ENCODE measurements at regions not wholly inside any gene's neighbourhood (a gene's known extent, or its start where the extent isn't known, plus 50 kb on each side); places are given as distances from the start of the nearest gene placed in this dataset.

- BruUV-seq (replicated peaks): no TSS peak
- TF ChIP-seq POLR2AphosphoS5 (IDR thresholded peaks at IDR 0.05; ENCODE audit: insufficient read depth, low read depth, low read length): no peak
- TF ChIP-seq, protein P1, sequence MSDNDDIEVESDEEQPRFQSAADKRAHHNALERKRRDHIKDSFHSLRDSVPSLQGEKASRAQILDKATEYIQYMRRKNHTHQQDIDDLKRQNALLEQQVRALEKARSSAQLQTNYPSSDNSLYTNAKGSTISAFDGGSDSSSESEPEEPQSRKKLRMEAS (IDR thresholded peaks at IDR 0.05; ENCODE audit: insufficient read depth, insufficient read length): no peak
- TF ChIP-seq GATA2 (IDR thresholded peaks at IDR 0.05; ENCODE audit: insufficient read depth, insufficient read length, low read depth, low read length): no peak
- TF ChIP-seq, protein P2, sequence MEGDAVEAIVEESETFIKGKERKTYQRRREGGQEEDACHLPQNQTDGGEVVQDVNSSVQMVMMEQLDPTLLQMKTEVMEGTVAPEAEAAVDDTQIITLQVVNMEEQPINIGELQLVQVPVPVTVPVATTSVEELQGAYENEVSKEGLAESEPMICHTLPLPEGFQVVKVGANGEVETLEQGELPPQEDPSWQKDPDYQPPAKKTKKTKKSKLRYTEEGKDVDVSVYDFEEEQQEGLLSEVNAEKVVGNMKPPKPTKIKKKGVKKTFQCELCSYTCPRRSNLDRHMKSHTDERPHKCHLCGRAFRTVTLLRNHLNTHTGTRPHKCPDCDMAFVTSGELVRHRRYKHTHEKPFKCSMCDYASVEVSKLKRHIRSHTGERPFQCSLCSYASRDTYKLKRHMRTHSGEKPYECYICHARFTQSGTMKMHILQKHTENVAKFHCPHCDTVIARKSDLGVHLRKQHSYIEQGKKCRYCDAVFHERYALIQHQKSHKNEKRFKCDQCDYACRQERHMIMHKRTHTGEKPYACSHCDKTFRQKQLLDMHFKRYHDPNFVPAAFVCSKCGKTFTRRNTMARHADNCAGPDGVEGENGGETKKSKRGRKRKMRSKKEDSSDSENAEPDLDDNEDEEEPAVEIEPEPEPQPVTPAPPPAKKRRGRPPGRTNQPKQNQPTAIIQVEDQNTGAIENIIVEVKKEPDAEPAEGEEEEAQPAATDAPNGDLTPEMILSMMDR (IDR thresholded peaks at IDR 0.05; ENCODE audit: extremely low read depth in 1 of 2, insufficient read depth in 1 of 2, low read depth in 1 of 2, low read length in 2 of 2): no peak
- no peak for TF ChIP-seq JUN (IDR thresholded peaks at IDR 0.05; ENCODE audit: borderline replicate concordance, insufficient read depth, insufficient read length, low read depth)
- no peak for TF ChIP-seq MYC (IDR thresholded peaks at IDR 0.05; ENCODE audit: low read depth, low read length)
- TF ChIP-seq POLR2A (IDR thresholded peaks at IDR 0.05; ENCODE audit: low read depth, low read length): no peak
- no peak for TF ChIP-seq EZH2 (IDR thresholded peaks at IDR 0.05; ENCODE audit: borderline replicate concordance, low read depth, low read length, severe bottlenecking)
- TF ChIP-seq FOS (IDR thresholded peaks at IDR 0.05; ENCODE audit: borderline replicate concordance, insufficient read depth, low read length): no peak
- ChIA-PET CTCF (interaction anchor here (0.7 to 4.1 kb wide), 10 partner anchors 8 to 51 kb away, joined by 3 to 23 read pairs (median 4); no protein-coding TSS in a partner anchor), POLR2A (no interaction called here)
- FAIRE-seq (no peak), DNase-seq (ENCODE audit: low read depth, low spot score) (no peak)
- H3K27me3 ChIP-seq (ENCODE audit: control insufficient read depth in 2 of 2, insufficient read depth in 2 of 2, low read length in 2 of 2): no peaks in the 10 kb centered on the region
- H3K27ac ChIP-seq (ENCODE audit: insufficient read depth, low read depth, low read length): no peak overlapping the region
- H4K20me1 ChIP-seq (replicated peaks; ENCODE audit: control insufficient read depth, extremely low read depth, insufficient read depth, low read length): no peaks in the 10 kb centered on the region
- H3K79me2 ChIP-seq (ENCODE audit: control insufficient read depth, insufficient read depth, low read length): no peaks in the 10 kb centered on the region
- H3K9me1 ChIP-seq (replicated peaks; ENCODE audit: control insufficient read depth, extremely low read depth, insufficient read depth, low read length): no peaks in the 10 kb centered on the region
- no peak overlapping the region for H3K4me2 ChIP-seq (ENCODE audit: insufficient read depth, low read length)
- H3K4me3 ChIP-seq (replicated peaks in 1 of 3; ENCODE audit: insufficient read depth in 1 of 3, low read depth in 1 of 3, low read length in 3 of 3): no peak overlapping the region
- no peak overlapping the region for H2AFZ ChIP-seq (ENCODE audit: low read depth, low read length)
- H3K9ac ChIP-seq (replicated peaks; ENCODE audit: extremely low read depth, insufficient read depth, low read length): no peak overlapping the region
- no peaks in the 10 kb centered on the region for H3K36me3 ChIP-seq (ENCODE audit: control insufficient read depth in 2 of 2, extremely low read depth in 1 of 2, insufficient read depth in 2 of 2, low read length in 2 of 2)
- no peaks in the 10 kb centered on the region for H3K9me3 ChIP-seq (replicated peaks; ENCODE audit: control insufficient read depth, insufficient read depth, low read length)
- peaks cover 6% of the 10 kb centered on the region for H3K4me1 ChIP-seq (ENCODE audit: control insufficient read depth, extremely low read depth, insufficient read depth, low read length)
- intact Hi-C loops (cut with micrococcal nuclease): no loop called here
- dilution Hi-C loops (cut with MboI; ENCODE audit: extremely low pct_ligation_motif_present, low sequenced_read_pairs): no loop called here
Observed at GRCh38 chr7:130930681-130931080, 196.7 kb upstream of the KLF14 start.
